ENCODE measurements at regions not wholly inside any gene's neighbourhood (a gene's known extent, or its start where the extent isn't known, plus 50 kb on each side); places are given as distances from the start of the nearest gene placed in this dataset.

DNA sequence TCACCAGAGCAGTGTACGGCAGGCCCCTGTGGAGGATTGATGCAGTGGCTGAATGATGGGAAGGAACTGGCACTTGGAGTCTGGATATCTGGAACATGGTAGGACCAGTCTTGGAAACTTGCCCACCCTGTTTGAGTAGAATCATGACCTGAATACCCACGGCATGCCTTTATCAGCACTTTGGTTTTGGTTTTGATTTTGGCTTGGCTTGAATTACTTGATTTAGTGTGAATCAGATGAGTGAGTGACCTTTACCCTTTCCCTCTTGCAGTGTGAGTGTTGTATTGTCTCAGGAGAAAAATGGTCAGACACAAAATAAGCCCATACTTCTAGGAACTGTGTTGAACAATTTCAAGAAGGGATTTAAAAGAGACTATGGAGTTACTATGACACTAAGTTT, 801.0 kb upstream of the TSPY4 start:
- TF ChIP-seq EP300 (IDR thresholded peaks at IDR 0.05) (no peak), POLR2AphosphoS5 (IDR thresholded peaks at IDR 0.05) (no peak), POLR2A (IDR thresholded peaks at IDR 0.05) (no peak)
- TF ChIP-seq, protein P1, sequence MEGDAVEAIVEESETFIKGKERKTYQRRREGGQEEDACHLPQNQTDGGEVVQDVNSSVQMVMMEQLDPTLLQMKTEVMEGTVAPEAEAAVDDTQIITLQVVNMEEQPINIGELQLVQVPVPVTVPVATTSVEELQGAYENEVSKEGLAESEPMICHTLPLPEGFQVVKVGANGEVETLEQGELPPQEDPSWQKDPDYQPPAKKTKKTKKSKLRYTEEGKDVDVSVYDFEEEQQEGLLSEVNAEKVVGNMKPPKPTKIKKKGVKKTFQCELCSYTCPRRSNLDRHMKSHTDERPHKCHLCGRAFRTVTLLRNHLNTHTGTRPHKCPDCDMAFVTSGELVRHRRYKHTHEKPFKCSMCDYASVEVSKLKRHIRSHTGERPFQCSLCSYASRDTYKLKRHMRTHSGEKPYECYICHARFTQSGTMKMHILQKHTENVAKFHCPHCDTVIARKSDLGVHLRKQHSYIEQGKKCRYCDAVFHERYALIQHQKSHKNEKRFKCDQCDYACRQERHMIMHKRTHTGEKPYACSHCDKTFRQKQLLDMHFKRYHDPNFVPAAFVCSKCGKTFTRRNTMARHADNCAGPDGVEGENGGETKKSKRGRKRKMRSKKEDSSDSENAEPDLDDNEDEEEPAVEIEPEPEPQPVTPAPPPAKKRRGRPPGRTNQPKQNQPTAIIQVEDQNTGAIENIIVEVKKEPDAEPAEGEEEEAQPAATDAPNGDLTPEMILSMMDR (IDR thresholded peaks at IDR 0.05) = no peak
- H3K4me3 ChIP-seq = no peak overlapping the region
- H3K27me3 ChIP-seq = no peaks in the 10 kb centered on the region
- H3K9me3 ChIP-seq = no peaks in the 10 kb centered on the region
- no peak overlapping the region for H3K27ac ChIP-seq
- DNase-seq = no peak
- WGBS, 2 donors = 54 to 55% methylated on average over 2 of the region's 2 CpGs
- H3K36me3 ChIP-seq = no peaks in the 10 kb centered on the region
- H3K4me1 ChIP-seq = peaks cover 0 to 4% (median 0%) of the 10 kb centered on the region in 4 donors
- intact Hi-C loops (cut with DNase I) = no loop called here

DNA sequence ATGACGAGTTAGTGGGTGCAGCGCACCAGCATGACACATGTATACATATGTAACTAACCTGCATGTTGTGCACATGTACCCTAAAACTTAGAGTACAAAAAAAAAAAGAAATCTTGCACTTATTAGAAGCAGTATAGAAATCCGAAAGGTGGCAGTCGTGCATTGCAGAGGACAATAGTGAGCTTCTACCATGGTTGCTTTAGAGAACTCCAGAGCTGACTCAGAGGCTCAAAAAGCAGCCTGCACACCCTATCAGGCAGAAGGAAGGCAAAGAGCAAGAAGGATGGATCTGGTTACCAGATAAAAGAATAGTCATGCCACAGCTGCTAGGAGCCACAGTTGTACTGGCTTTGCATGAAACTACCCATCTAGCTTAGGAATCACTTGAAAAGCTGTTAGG, 796.0 kb upstream of the TSPY4 start:
- no peak for DNase-seq
- intact Hi-C loops (cut with DNase I) = no loop called here
- Histone ChIP-seq H3K27me3 (no peaks in the 10 kb centered on the region), H3K9me3 (no peaks in the 10 kb centered on the region), H3K4me3 (no peak overlapping the region), H3K36me3 (no peaks in the 10 kb centered on the region), H3K27ac (no peak overlapping the region), H3K4me1 (no peaks in the 10 kb centered on the region)
- TF ChIP-seq POLR2A (IDR thresholded peaks at IDR 0.05) = no peak
- WGBS, 2 donors = 82 to 91% methylated on average over 4 of the region's 4 CpGs

DNA sequence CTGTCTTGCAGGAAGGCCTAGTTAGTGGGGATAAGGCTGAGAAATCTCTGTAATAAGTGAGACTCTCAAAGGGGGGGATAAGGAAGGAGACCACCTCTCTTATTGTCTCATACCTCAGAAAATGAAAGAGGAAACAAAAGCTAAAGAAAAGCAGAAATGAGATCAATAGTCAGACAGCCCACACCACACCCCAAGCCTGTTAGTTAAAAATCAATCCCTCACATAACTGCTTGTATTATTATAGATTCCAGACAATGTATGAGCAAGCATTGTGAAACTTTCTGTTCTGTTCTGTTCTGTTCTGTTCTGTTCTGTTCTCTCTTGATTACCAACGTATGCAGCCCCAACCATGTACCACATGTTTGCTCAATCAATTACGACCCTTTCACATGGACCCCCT, 792.5 kb upstream of the TSPY4 start:
- Histone ChIP-seq H3K27ac (no peak overlapping the region), H3K4me1 (no peaks in the 10 kb centered on the region), H3K27me3 (no peaks in the 10 kb centered on the region), H3K9me3 (no peaks in the 10 kb centered on the region), H3K4me3 (no peak overlapping the region), H3K36me3 (no peaks in the 10 kb centered on the region)
- intact Hi-C loops (cut with DNase I) = no loop called here
- WGBS, 2 donors = 49 to 50% methylated on average over 2 of the region's 2 CpGs
- TF ChIP-seq, protein P1 (IDR thresholded peaks at IDR 0.05) = no peak
- DNase-seq = no peak

DNA sequence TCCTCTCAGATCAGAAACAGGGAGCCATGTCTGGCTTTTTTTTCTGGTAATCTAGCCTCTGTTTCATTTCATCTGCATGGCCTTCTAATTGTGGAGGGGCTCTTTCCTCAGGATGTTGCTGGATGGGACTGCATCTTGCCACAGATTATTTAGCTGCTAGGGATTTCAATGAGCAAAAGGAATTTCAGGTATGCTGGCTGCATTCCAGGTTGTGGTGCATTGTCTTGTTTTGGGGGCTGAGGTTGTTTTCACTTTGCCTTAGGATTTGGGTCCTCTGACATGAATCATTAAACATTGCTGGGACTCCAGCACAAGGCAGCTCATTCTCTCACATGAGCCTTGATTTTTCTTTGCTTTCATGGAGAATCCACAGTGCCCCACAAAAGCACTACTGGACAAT, 789.3 kb upstream of the TSPY4 start:
- Histone ChIP-seq H3K27me3 (no peaks in the 10 kb centered on the region), H3K4me1 (no peaks in the 10 kb centered on the region), H3K27ac (no peak overlapping the region), H3K36me3 (no peaks in the 10 kb centered on the region), H3K4me3 (no peak overlapping the region), H3K9me3 (no peaks in the 10 kb centered on the region)
- DNase-seq = no peak
- intact Hi-C loops (cut with DNase I) = no loop called here
- no peak for TF ChIP-seq EP300 (IDR thresholded peaks at IDR 0.05)
- no peak for TF ChIP-seq POLR2A (IDR thresholded peaks at IDR 0.05)
- TF ChIP-seq, protein P1 (IDR thresholded peaks at IDR 0.05) = no peak
- TF ChIP-seq POLR2AphosphoS5 (IDR thresholded peaks at IDR 0.05) = no peak

DNA sequence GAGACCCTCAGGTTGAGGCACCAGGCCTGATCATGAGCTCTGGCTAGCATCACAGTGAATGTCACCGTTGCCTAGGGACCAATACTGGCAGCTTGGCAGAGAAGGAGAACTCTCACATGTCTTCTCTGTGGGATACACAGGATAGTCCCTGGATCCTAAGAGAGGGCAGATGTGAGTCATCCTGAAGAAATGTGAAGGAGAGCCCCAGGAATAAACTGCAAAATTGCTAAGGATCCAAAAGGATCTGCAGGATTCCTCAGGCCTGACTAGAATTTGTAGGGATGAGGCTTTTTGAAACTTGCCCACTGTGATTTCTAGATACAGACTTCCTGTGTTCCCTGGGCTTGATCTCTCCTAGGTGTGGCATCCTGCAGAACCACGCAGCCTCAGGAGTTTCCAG, 785.9 kb upstream of the TSPY4 start:
- TF ChIP-seq POLR2AphosphoS5 (IDR thresholded peaks at IDR 0.05) = no peak
- no peak for TF ChIP-seq EP300 (IDR thresholded peaks at IDR 0.05)
- no peak overlapping the region for H3K27ac ChIP-seq
- H3K9me3 ChIP-seq = no peaks in the 10 kb centered on the region
- H3K4me1 ChIP-seq = no peaks in the 10 kb centered on the region
- no peaks in the 10 kb centered on the region for H3K27me3 ChIP-seq
- intact Hi-C loops (cut with DNase I) = no loop called here
- WGBS, 2 donors = 68 to 74% methylated on average over 2 of the region's 2 CpGs
- no peak overlapping the region for H3K4me3 ChIP-seq
- no peak for DNase-seq
- H3K36me3 ChIP-seq = no peaks in the 10 kb centered on the region

DNA sequence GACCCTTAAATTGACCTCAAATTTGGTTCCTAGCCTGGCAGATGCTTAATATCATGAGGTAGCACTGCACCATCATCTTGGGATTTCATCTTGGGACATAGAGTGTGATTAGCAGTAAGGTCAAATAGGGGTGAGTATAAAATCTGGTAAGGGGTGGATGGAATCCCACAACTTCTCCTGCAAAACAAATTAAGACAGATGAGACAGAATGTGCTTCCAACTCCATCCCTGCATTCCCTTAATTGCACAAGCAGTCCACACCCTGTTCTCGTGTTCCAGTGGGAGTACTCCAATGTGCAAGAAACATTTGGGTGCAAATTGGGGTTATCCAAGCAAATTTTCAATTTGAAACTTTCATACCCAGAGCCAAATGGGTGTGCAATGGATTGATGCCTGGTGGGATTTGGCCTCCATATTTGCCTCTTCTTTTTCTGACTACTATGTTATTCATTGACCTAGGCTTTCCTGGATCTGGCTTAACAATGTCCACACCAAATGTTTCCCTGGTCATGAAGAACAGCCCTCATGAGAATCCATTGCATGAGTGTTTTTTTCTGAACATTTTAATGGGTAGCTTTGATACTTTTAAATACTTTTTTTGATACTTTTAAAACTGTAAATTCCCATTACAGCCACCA, 785.0 kb upstream of the TSPY4 start:
- intact Hi-C loops (cut with DNase I) = no loop called here
- Histone ChIP-seq H3K27ac (no peak overlapping the region), H3K4me3 (no peak overlapping the region), H3K4me1 (no peaks in the 10 kb centered on the region), H3K36me3 (no peaks in the 10 kb centered on the region), H3K27me3 (no peaks in the 10 kb centered on the region), H3K9me3 (no peaks in the 10 kb centered on the region)
- no peak for DNase-seq
- TF ChIP-seq POLR2A (IDR thresholded peaks at IDR 0.05) = no peak
- peak in 1 of 4 donors; percentile 52 for TF ChIP-seq EP300 (IDR thresholded peaks at IDR 0.05)
- TF ChIP-seq POLR2AphosphoS5 (IDR thresholded peaks at IDR 0.05) = peak in 2 of 4 donors; percentile 29 to 60
- TF ChIP-seq, protein P1 (IDR thresholded peaks at IDR 0.05) = no peak
- 74 to 76% methylated on average over 1 of the region's 1 CpG for WGBS, 2 donors

Measured in sigmoid colon (tissue), 6 donors.